CD4-positive, alpha-beta T cell (primary cell): ENCODE measurements at regions not wholly inside any gene's neighbourhood (a gene's known extent, or its start where the extent isn't known, plus 50 kb on each side); places are given as distances from the start of the nearest gene placed in this dataset.

Experiments used
- ATAC-seq: fragments of 200-7000 bp; cut with Tn5 transposase; one replicate; pipeline ENCODE4 v1.10.0; 2022; ENCODE audit warnings: mild to moderate bottlenecking; ENCODE audit not compliant: poor library complexity
- CTCF ChIA-PET: fragments of 350-600 bp; sonication (Branson Sonifier 250); formaldehyde crosslinking; loops from one replicate; lab custom pipeline; 2021; ENCODE audit warnings: antibody characterized with exemption, inconsistent platforms; lab: Charles Lee
- POLR2A ChIA-PET: fragments of 350-600 bp; sonication (Branson Sonifier 250); formaldehyde crosslinking; loops from one replicate; lab custom pipeline; 2021; ENCODE audit warnings: antibody characterized with exemption, inconsistent platforms; lab: Charles Lee
- DNase-seq, 14 experiments: peaks; one replicate each; pipeline ENCODE4 v3.0.0-alpha.2; 2013 to 2020; ENCODE audit warnings: mixed read lengths in 2 of 14
- H3K27ac ChIP-seq, 2 donors: one replicate each; pipeline versions ENCODE4 v1.5.1 to v1.7.0; 2013; ENCODE audit warnings: low read length in 2 of 2, low read depth in 1 of 2, mild to moderate bottlenecking in 1 of 2
- H3K27me3 ChIP-seq, 2 experiments: 1 replicate in 1 of 2; 2 replicates in 1 of 2; pipeline versions ENCODE4 v1.6.1 to v1.7.0; 2013; ENCODE audit warnings: low read length in 2 of 2, control low read depth in 1 of 2, mild to moderate bottlenecking in 1 of 2, moderate library complexity in 1 of 2; ENCODE audit not compliant: insufficient read depth in 2 of 2, control insufficient read depth in 1 of 2
- H3K36me3 ChIP-seq: one replicate; pipeline ENCODE4 v1.6.1; 2013; ENCODE audit warnings: low read length, control low read depth; ENCODE audit not compliant: insufficient read depth
- H3K4me1 ChIP-seq: one replicate; pipeline ENCODE4 v1.6.1; 2013; ENCODE audit warnings: low read length, control low read depth; ENCODE audit not compliant: insufficient read depth
- H3K4me3 ChIP-seq: one replicate; pipeline ENCODE4 v1.5.1; 2013; ENCODE audit warnings: mild to moderate bottlenecking, low read length, moderate library complexity
- H3K9me3 ChIP-seq, 2 experiments: 1 replicate in 1 of 2; 2 replicates in 1 of 2; pipeline versions ENCODE4 v1.6.1 to v1.7.0; 2013; ENCODE audit warnings: low read length in 2 of 2, mild to moderate bottlenecking in 2 of 2, control low read depth in 1 of 2, moderate library complexity in 1 of 2; ENCODE audit not compliant: control insufficient read depth in 1 of 2, insufficient read depth in 1 of 2
- H3K27ac Mint-ChIP-seq: one replicate; pipeline ENCODE4 v1.8.0; 2020; ENCODE audit warnings: mixed read lengths
- H3K27me3 Mint-ChIP-seq: one replicate; pipeline ENCODE4 v1.8.0; 2021; ENCODE audit warnings: mixed read lengths
- H3K36me3 Mint-ChIP-seq: one replicate; pipeline ENCODE4 v1.8.0; 2021; ENCODE audit warnings: low read depth, mixed read lengths
- H3K4me1 Mint-ChIP-seq: one replicate; pipeline ENCODE4 v1.8.0; 2021; ENCODE audit warnings: low read depth, mixed read lengths
- H3K4me3 Mint-ChIP-seq: one replicate; pipeline ENCODE4 v1.8.0; 2020; ENCODE audit warnings: mild to moderate bottlenecking, mixed read lengths
- H3K9me3 Mint-ChIP-seq: one replicate; pipeline ENCODE4 v1.8.0; 2020; ENCODE audit warnings: mixed read lengths
- CTCF ChIP-seq: fragments of 200-600 bp; IDR thresholded peaks from one replicate; pipeline ENCODE4 v1.8.0; 2022; ENCODE audit warnings: antibody characterized with exemption, mild to moderate bottlenecking
- intact Hi-C, 2 experiments: fragments of 100-400 bp; cut with DNase I in 1 of 2; cut with micrococcal nuclease in 1 of 2; formaldehyde crosslinking; loops; one replicate each; pipeline versions ENCODE4 v1.15.1 to v1.9.0; 2023 to 2025; cut with DNase I, micrococcal nuclease

- ATAC-seq (no peak), DNase-seq (no peak)
- H3K9me3 Mint-ChIP-seq, result no peaks in the 10 kb centered on the region
- no peak for TF ChIP-seq CTCF
- intact Hi-C loops, result no loop called here
- H3K9me3 ChIP-seq, result peaks cover 0 to 9% of the 10 kb centered on the region in 2 experiments
- no peak overlapping the region for H3K4me3 Mint-ChIP-seq
- no peak overlapping the region for H3K27ac ChIP-seq
- no peaks in the 10 kb centered on the region for H3K27me3 ChIP-seq
- H3K4me3 ChIP-seq, result no peak overlapping the region
- H3K4me1 ChIP-seq, result no peaks in the 10 kb centered on the region
- no peaks in the 10 kb centered on the region for H3K36me3 Mint-ChIP-seq
- POLR2A ChIA-PET, result interaction anchor here (1.2 kb wide), 1 partner anchor 22 kb away, joined by 3 read pairs; no protein-coding TSS in a partner anchor
- no peaks in the 10 kb centered on the region for H3K27me3 Mint-ChIP-seq
- CTCF ChIA-PET, result interaction anchor here (0.6 kb wide), 1 partner anchor 317 kb away, joined by 3 read pairs; no protein-coding TSS in a partner anchor
- H3K27ac Mint-ChIP-seq, result no peak overlapping the region
- H3K36me3 ChIP-seq, result no peaks in the 10 kb centered on the region
- no peaks in the 10 kb centered on the region for H3K4me1 Mint-ChIP-seq
Measured at GRCh38 chr1:194118086-194118485, 931.7 kb upstream of the B3GALT2 start.

- no peaks in the 10 kb centered on the region for H3K27me3 Mint-ChIP-seq
- H3K4me3 ChIP-seq, result no peak overlapping the region
- ChIA-PET CTCF (no interaction called here), POLR2A (no interaction called here)
- H3K27ac ChIP-seq, result no peak overlapping the region
- no peaks in the 10 kb centered on the region for H3K4me1 ChIP-seq
- no peaks in the 10 kb centered on the region for H3K9me3 Mint-ChIP-seq
- peaks cover 0 to 9% of the 10 kb centered on the region in 2 experiments for H3K9me3 ChIP-seq
- no peaks in the 10 kb centered on the region for H3K36me3 ChIP-seq
- no peaks in the 10 kb centered on the region for H3K36me3 Mint-ChIP-seq
- no peak overlapping the region for H3K4me3 Mint-ChIP-seq
- H3K27ac Mint-ChIP-seq, result no peak overlapping the region
- DNase-seq (no peak), ATAC-seq (no peak)
- H3K27me3 ChIP-seq, result no peaks in the 10 kb centered on the region
- TF ChIP-seq CTCF, result no peak
- intact Hi-C loops, result no loop called here
- H3K4me1 Mint-ChIP-seq, result no peaks in the 10 kb centered on the region
Measured at GRCh38 chr1:194117582-194117981, 931.2 kb upstream of the B3GALT2 start.

GRCh38 chr1:194114288-194114687, 927.9 kb upstream of the B3GALT2 start:
- DNase-seq, result no peak
- no peak for ATAC-seq
- Mint-ChIP-seq H3K36me3 (no peaks in the 10 kb centered on the region), H3K9me3 (no peaks in the 10 kb centered on the region), H3K4me3 (no peak overlapping the region), H3K27me3 (no peaks in the 10 kb centered on the region), H3K27ac (no peak overlapping the region), H3K4me1 (no peaks in the 10 kb centered on the region)
- no peaks in the 10 kb centered on the region for H3K36me3 ChIP-seq
- no peak overlapping the region for H3K27ac ChIP-seq
- intact Hi-C loops, result no loop called here
- H3K4me1 ChIP-seq, result no peaks in the 10 kb centered on the region
- TF ChIP-seq CTCF, result no peak
- CTCF ChIA-PET, result interaction anchor here (0.8 kb wide), 1 partner anchor 38 kb away, joined by 3 read pairs; no protein-coding TSS in a partner anchor
- peaks cover 0 to 9% of the 10 kb centered on the region in 2 experiments for H3K9me3 ChIP-seq
- H3K27me3 ChIP-seq, result no peaks in the 10 kb centered on the region
- POLR2A ChIA-PET, result interaction anchor here (0.7 kb wide), 1 partner anchor 16 kb away, joined by 3 read pairs; no protein-coding TSS in a partner anchor
- no peak overlapping the region for H3K4me3 ChIP-seq
